ENCODE measurements at regions not wholly inside any gene's neighbourhood (a gene's known extent, or its start where the extent isn't known, plus 50 kb on each side); places are given as distances from the start of the nearest gene placed in this dataset.

- TF ChIP-seq EP300 (IDR thresholded peaks at IDR 0.05; ENCODE audit: borderline replicate concordance) (no peak), EGR1 (IDR thresholded peaks at IDR 0.05) (no peak), USF1 (IDR thresholded peaks at IDR 0.05) (no peak), YY1 (IDR thresholded peaks at IDR 0.05; ENCODE audit: low read depth) (no peak), MAX (IDR thresholded peaks at IDR 0.05) (no peak), RAD21 (IDR thresholded peaks at IDR 0.05; ENCODE audit: low read depth) (no peak), REST (IDR thresholded peaks at IDR 0.05; ENCODE audit: low read depth) (no peak), CEBPB (IDR thresholded peaks at IDR 0.05) (no peak), ZBTB7A (IDR thresholded peaks at IDR 0.05; ENCODE audit: low read depth) (no peak), TAF1 (IDR thresholded peaks at IDR 0.05; ENCODE audit: low read depth) (no peak)
Measured at GRCh38 chr10:33434933-33435332, 100.5 kb upstream of the NRP1 start.
